CD1c-positive myeloid dendritic cell (primary cell): ENCODE measurements at regions not wholly inside any gene's neighbourhood (a gene's known extent, or its start where the extent isn't known, plus 50 kb on each side); places are given as distances from the start of the nearest gene placed in this dataset.

Source experiments
- DNase-seq: peaks from one replicate; pipeline ENCODE4 v3.0.0-alpha.2; 2016; ENCODE audit errors: extremely low spot score

DNA sequence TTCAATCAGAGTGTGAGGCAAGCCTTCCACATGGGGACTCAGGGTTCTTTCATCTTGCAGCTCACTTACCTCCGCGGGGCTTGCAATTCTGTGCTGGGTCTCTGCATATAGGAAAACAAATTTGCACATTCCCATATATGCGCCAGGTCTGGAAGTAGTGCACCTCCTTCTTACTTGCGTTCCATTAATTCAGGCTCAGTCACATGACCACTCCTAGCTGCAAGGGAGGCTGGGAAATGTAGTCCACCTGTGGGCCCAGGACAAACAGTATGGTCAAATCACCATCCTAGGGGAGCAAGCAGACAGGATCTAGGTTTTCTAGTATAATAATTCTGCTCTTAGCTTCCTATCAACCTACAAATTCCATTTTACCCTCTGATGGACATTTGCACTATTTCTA lies 160.4 kb downstream of the AACS start:
- no peak for DNase-seq

DNA sequence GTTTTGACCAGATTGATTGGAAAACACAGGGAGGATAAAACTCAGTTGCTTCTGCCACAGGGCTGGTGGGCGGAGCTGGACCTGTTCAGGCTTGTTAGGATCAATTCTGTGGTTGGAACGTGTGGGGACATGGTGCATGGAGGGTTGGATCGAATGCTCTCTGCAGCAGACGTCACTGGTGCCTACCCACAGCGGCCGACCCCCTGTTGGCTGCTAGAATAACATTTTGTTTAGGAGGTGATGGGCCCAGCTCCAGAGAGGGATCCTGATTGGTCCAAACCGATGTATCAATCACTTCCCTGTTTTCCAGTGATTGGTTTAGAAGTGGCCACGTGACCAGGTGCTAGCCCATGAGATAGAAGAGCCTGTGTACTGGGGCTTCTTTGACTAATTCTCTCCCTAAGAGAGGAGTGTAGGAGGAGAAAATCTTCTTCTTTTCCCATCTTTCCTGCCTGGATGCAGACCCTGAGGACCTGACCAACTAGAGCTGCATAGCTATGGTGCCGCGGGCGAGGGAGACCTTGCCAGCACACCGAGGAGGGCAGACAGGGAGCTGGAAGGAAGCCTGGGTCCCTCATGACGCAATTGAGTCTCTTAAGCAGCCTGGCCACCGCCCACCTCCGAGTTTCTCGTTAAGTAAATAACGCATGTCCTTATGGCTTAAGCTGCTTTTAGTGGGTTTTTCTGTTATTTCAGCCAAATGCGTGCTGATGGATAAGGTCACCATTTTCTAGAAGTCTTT lies 163.5 kb downstream of the AACS start:
- no peak for DNase-seq

DNA sequence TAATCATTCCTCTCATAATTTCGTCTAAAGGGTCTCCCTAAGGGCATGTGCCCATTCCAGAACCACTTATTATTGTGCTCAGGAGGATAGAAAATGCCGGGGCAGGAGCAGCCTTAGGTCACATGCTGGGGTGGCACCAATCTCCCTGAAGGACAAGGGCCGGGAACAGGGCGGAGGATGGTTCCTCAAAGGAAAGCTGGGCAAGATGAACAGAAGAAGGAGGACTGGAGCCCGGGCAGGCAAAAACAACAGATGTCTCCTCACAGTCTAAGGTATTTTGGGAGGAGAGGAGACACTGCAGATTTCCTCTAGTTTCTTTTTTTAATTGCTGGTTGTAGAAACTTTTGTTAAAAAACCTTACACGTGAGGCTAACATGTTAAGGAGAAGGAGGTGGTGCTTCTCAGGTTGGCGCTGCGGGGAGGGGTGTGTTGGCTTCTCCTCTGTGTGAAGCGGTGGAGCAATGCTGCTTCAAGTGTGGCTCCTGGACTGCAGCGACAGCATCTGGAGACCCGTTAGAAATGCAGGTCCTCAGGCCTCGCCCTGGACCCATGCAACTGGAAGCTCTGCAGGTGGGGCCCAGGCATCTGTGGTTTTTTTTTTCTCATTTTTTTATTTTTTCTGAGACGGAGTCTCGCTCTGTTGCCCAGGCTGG lies 164.8 kb downstream of the AACS start:
- no peak for DNase-seq

DNA sequence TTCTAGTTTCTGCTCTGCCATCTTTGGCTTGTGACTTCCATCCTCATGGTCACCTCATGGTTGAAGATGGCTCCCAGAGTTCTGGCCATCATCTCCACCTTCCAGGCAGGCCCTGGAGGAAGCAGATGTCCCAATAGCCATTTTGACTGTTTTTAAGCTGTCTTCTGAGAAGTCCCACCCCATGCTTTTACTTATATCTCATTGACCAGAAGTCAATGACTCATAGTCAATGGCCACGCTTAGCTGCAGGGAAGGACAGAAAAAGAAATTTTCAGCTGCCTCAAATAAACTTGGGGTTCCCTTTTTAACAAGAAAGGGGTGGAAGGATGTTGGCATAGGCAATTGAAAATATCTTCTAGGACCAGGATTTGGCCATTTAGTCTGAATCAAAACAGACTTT lies 168.1 kb downstream of the AACS start:
- no peak for DNase-seq

DNA sequence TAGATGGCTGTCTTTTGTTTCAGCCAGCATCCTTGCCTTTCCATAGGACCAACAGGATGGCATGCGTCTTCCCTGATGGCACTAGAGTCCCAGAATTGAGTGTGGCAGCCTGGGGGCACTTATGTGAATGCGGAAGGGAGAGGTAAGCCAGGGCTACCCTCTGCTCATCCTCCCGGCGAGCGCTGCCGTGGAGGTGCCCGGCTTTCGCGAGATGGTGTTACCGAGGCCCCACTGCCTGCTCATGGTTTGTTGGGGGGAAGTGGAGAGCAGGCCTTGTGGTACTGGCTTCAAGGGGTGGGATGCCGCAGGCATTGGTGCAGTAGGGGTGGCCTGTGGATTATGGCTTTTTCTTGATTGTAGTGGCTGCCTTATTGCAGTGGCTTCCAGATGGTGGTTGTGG lies 174.3 kb downstream of the AACS start:
- no peak for DNase-seq

DNA sequence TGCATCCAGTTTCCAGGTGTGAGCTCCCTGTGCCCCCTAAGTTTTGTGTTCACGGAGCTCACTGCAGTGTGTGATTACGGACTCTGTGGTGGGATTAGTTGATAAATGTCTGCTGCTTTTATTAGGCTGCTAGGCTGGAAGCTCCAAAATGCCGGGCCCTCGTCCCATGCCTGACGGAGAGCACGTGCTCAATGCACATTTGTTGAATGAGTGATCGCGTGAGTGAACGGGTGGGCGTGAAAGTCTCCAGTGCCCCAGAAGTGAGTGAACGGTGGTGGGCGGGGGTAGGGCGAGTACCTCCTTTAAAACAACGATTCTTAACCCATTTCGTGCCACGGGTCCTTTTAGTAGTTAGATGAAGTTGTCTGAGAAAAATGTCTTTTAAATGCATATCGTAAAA lies 175.5 kb downstream of the AACS start:
- no peak for DNase-seq

DNA sequence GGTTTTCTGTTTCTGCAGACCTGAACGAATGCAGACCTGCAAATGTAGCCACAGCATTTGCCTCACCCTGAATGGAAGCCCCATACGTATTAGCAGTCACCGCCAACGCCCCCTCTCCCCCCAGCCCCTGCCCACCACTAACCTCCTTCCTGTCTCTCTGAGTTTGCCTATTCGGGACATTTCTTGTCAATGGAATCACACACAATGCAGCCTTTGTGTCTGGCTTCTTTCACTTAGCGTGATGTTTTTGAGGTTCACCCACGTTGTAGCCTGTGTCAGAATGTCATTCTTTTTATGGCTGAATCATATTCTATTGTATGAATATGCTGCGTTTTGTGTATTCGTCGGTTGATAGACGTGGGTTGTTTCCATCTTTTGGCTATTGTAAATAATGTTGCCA lies 178.6 kb downstream of the AACS start:
- no peak for DNase-seq

DNA sequence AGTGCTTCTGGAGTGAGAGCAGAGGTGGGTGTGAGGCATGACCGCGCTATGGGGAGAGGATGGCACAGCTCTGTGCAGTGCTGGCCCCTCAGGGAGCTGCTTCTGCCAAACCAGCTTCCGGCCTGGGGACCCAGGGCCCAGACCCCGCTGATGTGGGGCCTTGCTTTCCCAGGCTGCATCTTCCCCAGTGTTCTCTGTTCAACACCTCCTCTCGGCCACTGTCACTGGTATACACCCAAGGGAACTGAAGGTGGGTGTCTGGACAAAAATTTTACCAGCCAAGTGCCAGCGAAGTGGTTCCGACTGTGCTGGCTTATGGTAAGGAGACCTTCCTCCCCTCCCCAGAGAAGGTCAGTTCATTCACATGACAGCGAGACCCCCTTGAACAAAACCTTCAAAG lies 179.1 kb downstream of the AACS start:
- DNase-seq, result no peak

DNA sequence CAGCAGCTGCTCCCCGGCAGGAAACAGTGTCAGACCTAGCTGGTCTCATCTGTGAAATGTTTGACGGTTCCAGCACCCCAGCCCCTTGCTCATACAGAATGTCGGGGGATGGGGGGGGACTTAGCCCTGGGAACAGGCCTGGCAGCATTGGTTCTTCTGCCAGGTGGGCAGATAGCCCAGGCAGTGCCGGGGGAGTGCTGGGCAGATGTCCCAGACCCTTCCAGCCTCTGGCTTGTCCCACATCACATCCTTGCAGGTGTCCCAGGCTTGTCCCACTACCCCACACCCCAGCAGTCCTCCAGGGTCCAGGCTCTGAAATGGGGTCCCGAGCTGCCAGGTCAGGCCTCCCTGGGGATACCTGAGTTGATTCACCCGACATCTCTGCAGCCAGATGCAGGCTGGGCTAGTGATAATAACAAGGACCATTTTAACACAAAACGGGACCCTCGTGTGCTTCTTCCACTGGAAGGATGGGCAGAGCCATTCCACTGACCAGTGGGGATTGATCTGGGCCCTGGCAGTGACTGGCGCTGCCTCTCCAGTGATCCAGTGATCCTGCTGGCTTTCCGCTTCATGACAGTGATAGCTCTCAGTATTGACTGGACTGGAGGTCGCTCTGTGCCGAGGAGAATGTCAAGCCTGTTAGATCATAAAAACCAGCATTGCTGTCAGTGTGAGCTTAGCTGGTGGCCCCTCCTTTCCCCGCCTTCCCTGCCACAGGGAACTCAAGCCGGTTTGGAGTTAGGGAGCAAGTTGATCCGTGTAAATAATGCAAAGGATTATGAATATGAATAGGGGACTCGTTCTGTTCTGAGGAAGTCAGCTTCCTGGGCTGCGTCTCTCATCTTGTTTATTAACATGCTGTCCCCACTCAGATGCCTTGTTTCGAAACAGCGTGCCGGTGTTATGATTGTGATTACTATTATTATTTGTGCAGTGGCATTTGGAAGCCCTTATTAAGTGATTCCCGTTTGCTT lies 180.6 kb downstream of the AACS start:
- no peak for DNase-seq

DNA sequence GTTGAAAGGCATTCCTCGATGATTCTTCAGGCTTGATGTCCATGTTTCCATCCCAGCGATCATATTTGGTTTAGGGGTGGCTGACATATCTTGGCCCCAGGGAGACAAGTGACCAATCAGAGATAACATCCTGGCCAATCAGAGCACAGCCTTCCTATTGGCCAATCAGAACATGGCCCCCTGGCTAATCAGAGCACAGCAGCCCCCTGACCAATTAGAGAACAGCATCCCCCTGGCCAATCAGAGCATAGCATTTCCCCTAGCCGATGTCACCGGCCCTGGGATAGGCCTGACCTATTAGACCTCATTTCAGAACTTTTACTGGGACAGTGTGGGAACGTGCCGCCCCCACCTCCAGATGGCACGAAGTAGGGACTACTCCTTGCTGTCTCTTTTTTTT lies 182.2 kb downstream of the AACS start:
- DNase-seq, result no peak

DNA sequence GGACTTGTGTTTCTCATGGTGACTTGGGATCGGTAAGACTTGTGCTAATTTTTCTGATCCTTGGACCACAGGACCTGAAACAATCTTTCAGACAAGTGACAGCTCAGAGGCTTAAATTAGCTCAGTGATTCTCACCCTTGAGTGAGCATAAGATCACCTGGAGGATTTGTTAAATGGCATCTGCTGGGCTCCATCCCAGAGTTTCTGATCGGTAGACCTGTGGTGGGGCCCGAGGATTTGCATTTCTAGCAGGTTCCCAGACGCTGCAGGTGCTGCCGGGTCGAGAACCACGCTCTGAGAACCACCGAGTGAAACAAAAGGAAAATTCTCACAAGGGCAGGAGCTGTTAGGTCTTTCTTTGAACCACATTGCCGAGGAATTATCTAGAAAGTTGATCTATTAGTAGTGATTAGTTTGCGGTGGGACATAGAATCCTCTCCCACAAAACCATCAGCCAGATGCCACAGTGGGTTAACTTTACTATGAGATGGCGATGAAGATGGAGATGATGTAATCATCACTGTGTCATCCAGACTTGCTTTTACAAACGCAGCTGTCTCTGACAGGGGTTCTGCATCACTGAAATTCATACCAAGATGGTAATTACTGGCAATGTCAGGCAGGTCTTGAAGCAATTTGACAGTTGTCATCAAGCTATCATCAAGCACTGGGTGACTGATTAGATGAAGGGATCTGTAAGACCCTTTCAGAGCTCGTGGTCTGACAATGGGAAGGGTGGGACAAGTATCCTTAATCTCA lies 184.0 kb downstream of the AACS start:
- DNase-seq, result no peak

DNA sequence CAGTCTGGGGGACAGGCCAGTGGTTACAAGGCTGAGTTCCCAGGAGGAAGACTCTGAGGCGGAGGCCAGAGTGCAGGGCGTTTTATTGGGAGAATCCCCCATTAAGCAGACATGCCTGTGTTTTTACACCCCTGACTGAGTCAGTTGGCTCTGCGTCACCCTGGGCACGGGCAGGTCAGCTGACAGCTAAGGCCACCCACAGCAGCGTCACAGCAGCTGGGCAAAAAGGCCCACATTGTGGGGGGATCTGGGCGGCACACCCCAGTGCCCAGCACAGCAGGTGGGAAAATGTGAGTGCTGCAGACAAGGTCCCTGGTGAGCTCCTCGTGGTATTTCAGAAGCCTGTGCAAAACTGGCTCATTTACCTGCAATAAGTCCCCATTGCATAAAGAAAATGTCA lies 184.7 kb downstream of the AACS start:
- no peak for DNase-seq

DNA sequence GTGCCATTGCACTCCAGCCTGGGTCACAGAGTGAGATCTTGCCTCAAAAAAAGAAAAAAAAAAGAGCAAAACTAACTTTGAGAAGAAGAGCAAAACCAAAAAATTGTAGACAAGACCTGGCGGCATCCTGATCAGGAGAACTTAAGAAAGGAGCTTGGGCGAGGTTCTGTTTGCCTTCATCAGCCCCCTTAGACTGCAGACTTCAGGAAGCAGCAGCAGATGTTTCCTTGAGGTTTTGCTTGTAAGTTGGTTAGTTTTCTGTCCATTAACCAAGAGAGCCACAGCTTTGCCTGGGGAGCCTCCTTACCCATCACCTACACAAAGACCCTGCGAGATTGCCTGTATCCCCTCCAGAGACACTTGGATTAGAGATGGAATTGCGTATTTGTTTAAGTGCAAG lies 189.0 kb downstream of the AACS start:
- no peak for DNase-seq

DNA sequence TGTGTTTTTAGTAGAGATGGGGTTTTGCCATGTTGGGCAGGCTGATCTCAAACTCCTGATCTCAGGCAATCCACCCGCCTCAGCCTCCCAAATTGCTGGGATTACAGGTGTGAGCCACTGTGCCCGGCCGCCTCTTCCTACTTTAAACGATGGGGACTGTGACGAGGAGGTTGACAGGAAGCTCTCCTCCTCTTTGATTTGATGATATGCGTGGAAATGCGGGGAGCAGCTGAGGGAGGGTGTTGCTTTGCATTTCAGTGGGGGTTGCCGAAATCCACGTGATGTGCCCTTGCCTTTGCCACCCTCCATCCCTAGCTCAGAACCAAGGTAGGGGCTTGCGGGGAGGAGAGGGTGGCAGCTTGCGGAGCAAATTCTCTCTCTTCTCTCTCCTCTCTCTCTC lies 189.6 kb downstream of the AACS start:
- no peak for DNase-seq

DNA sequence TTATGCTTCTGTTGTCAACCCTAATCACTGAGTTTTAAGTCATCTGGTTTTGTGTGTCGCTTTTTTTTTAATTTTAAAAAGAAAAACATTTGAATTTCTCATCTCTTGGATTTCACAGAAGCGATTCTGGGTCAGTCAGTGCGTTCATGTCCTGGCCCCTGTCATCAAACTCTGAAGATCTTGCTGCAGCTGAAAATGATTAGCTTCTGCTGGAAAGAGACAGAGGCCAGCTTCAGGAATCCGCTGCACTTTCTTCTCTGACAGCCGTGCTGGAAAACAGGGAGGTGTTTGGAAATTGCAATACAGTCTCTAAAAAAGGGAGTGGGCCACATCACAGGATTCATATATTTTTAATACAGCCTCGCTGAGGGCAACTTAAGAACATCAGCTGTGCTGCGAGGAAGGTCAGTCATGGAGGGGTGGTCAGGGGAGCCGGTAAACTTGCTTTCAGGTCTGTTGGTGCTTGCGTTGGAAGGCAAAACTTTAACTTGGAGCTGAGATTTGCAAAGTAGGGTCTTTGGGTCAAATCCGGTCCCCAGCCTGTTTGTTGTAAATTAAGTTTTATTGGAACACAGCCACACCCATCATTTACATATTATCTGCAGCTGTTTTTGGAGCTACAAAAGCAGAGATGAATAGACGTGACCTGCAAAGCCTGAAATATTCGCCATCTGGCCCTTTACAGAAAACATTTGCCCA lies 190.8 kb downstream of the AACS start:
- no peak for DNase-seq

DNA sequence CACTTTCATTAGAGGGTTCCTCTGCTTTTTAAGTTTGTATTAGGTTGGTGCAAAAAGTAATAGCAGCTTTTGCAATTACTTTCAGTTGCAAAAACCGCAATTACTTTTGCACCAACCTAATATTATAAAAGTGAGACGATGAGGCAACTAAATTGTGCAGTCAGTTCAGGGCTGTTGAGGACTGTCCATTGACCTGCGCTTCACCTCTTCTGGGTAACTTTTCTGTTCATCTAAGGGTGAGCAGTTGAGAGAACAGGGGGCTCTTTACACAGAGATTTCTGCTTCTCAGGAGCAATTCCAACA lies 191.3 kb downstream of the AACS start:
- DNase-seq, result no peak

DNA sequence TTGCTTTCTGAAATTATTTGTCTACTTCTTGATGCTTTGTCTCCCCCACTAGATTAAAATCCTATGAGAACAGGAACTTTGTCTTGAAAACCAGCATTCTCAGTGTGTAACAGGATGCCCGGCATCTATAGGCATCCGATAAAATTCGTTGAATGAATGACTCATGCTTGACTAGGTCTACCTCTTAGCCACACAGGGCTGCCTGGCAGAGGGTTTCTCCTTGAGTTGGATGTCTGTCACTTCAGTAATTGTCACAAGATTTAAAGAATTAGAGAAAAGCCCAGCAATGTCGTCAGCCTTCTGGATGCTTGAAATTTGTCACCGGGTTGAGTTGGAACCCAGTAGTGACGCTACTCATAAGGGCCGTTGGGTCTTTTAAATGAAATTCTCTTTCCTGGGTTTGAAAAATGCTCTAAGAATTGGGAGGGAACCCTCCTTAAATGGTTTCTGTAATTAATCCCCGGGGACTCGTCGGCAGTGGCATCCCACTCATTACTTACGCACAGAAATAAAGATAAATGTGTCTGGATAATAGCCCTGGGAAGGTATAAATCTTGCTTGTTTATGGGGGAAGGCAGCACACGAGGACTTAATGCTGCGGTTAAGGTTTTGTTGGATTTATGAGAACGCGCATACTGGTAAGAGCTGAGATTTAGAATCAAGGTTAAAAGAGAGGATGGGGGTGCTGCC lies 194.1 kb downstream of the AACS start:
- no peak for DNase-seq

DNA sequence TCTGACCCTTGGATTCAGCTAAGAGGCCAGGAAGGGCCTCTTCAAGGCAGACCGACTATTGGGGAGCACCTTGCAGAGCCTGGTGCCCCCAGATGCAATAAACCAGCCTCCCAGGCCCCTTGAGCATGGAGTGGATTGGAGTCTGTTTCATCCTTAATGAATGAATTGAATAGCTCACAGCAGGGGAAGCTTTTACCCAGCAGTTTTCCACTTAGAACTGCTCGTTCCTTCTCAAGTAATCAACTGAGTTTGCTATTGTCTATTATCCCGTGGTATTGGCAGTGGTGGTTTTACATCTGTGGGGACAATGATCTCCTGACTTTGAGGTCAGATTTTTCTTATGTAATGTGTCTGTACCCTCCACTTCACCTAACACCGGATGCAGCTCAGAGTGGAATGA lies 197.6 kb downstream of the AACS start:
- DNase-seq, result no peak

DNA sequence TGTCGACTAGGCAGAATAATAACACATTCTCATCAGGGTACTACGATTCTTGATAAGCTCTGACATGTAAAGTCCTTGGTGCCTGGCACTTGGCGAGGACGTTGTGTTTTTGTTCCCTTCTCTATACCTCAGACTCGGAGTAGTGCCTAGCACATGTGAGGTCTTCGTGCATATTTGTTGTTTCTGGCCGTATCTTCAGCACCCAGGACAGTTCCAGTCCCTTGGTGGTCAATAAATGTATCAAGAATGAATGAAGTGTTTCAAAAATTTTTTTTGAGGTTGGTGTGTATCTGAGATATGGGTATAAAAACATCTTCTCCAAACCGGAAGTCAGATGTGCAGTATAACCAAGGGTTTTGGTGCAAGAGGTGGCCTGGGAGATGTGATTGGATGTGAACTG lies 198.2 kb downstream of the AACS start:
- DNase-seq, result no peak

DNA sequence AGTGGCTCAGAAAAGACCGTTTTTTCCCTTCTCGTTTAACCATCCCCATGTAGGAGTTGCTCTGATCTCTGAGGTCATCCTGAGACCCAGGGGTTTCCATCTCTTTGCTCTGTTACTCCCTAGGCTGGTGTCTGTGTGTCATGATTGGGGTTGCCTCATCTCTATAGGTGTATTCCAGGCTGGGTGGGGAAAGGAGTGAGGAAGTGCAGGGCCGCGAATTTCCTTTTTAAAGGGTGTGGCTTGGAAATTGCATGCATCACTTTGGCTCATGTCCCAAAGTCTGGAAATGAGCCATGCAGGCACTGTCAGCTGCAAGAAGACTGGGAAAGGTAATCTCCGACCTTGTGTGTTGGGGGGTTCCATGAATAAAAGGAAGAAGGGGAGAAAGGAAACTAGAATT lies 201.9 kb downstream of the AACS start:
- DNase-seq, result no peak

DNA sequence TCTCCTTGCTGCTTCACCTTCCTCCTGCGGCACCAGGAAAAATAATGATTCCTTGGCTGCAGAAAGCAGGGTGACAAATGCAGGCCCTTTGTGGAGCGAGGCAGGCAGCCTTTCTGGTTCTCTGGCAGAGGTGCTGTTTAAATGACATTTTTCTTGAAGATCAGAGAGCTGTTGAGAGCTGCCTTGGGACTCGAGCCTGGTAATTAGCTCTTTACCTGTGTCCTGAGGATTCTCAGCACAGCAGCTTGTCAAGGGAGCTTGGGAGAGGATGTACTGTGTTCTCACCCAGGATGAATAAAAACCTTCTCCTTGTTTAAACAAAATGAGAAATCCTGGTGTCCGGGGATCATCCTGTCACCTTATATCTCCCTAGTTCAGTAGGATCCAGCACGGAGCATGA lies 204.0 kb downstream of the AACS start:
- DNase-seq, result no peak
